ENCODE measurements at regions not wholly inside any gene's neighbourhood (a gene's known extent, or its start where the extent isn't known, plus 50 kb on each side); places are given as distances from the start of the nearest gene placed in this dataset.

- no peak for TF ChIP-seq POLR2A (IDR thresholded peaks at IDR 0.05)
- TF ChIP-seq CTCF (IDR thresholded peaks at IDR 0.05): no peak
- intact Hi-C loops (cut with DNase I; ENCODE audit: low total_unique reads): no loop called here
- no peaks in the 10 kb centered on the region for H3K36me3 ChIP-seq (ENCODE audit: low read depth, missing control alignments)
- 93 to 94% methylated on average over 3 of the region's 3 CpGs for WGBS, 2 donors
- H3K4me3 ChIP-seq: no peak overlapping the region
- no peak overlapping the region for H3K27ac ChIP-seq
- no peaks in the 10 kb centered on the region for H3K9me3 ChIP-seq
- no peaks in the 10 kb centered on the region for H3K27me3 ChIP-seq
- H3K4me1 ChIP-seq: no peaks in the 10 kb centered on the region
- no peak for DNase-seq
Observed at GRCh38 chr1:88169139-88169538, 514.9 kb upstream of the PKN2 start.

GRCh38 chr1:88169939-88170338 is 514.1 kb upstream of the PKN2 start:
- Histone ChIP-seq H3K4me1 (no peaks in the 10 kb centered on the region), H3K36me3 (ENCODE audit: low read depth, missing control alignments) (no peaks in the 10 kb centered on the region), H3K9me3 (no peaks in the 10 kb centered on the region), H3K4me3 (no peak overlapping the region), H3K27me3 (no peaks in the 10 kb centered on the region), H3K27ac (no peak overlapping the region)
- no peak for DNase-seq
- TF ChIP-seq POLR2A (IDR thresholded peaks at IDR 0.05): no peak
- no peak for TF ChIP-seq CTCF (IDR thresholded peaks at IDR 0.05)
- intact Hi-C loops (cut with DNase I; ENCODE audit: low total_unique reads): no loop called here

GRCh38 chr1:88175120-88175630 is 508.9 kb upstream of the PKN2 start:
- no peaks in the 10 kb centered on the region for H3K9me3 ChIP-seq
- no peaks in the 10 kb centered on the region for H3K4me1 ChIP-seq
- no peak overlapping the region for H3K4me3 ChIP-seq
- no peaks in the 10 kb centered on the region for H3K27me3 ChIP-seq
- H3K27ac ChIP-seq: no peak overlapping the region
- TF ChIP-seq POLR2A (IDR thresholded peaks at IDR 0.05): no peak
- no peak for TF ChIP-seq CTCF (IDR thresholded peaks at IDR 0.05)
- intact Hi-C loops (cut with DNase I; ENCODE audit: low total_unique reads): no loop called here
- 83 to 93% methylated on average over 3 of the region's 3 CpGs for WGBS, 2 donors
- no peaks in the 10 kb centered on the region for H3K36me3 ChIP-seq (ENCODE audit: low read depth, missing control alignments)
- DNase-seq: no peak

GRCh38 chr1:88175631-88176226 is 508.3 kb upstream of the PKN2 start:
- Histone ChIP-seq H3K36me3 (ENCODE audit: low read depth, missing control alignments) (no peaks in the 10 kb centered on the region), H3K4me1 (no peaks in the 10 kb centered on the region), H3K27me3 (no peaks in the 10 kb centered on the region), H3K27ac (no peak overlapping the region), H3K9me3 (no peaks in the 10 kb centered on the region), H3K4me3 (no peak overlapping the region)
- no peak for TF ChIP-seq POLR2A (IDR thresholded peaks at IDR 0.05)
- no peak for TF ChIP-seq CTCF (IDR thresholded peaks at IDR 0.05)
- intact Hi-C loops (cut with DNase I; ENCODE audit: low total_unique reads): no loop called here
- no peak for DNase-seq
- 65 to 78% methylated on average over 10 of the region's 10 CpGs for WGBS, 2 donors

- 84 to 86% methylated on average over 5 of the region's 5 CpGs for WGBS, 2 donors
- no peaks in the 10 kb centered on the region for H3K4me1 ChIP-seq
- intact Hi-C loops (cut with DNase I; ENCODE audit: low total_unique reads): no loop called here
- no peaks in the 10 kb centered on the region for H3K9me3 ChIP-seq
- TF ChIP-seq CTCF (IDR thresholded peaks at IDR 0.05): no peak
- TF ChIP-seq POLR2A (IDR thresholded peaks at IDR 0.05): no peak
- no peaks in the 10 kb centered on the region for H3K36me3 ChIP-seq (ENCODE audit: low read depth, missing control alignments)
- DNase-seq: no peak
- H3K27me3 ChIP-seq: no peaks in the 10 kb centered on the region
- H3K27ac ChIP-seq: no peak overlapping the region
- H3K4me3 ChIP-seq: no peak overlapping the region
Observed at GRCh38 chr1:88179943-88180342, 504.1 kb upstream of the PKN2 start.

Data from testis (tissue), 2 donors.